Stimulated activated CD8-positive, alpha-beta memory T cell treated with anti-CD3 and anti-CD28 coated beads, Interleukin-4, amount 100 ng/mL, for 24 hours (primary cell): ENCODE measurements at regions not wholly inside any gene's neighbourhood (a gene's known extent, or its start where the extent isn't known, plus 50 kb on each side); places are given as distances from the start of the nearest gene placed in this dataset.

ENCODE experiments used
- DNase-seq: peaks from one replicate; pipeline ENCODE4 v3.0.0-alpha.2; 2020; ENCODE audit warnings: low read depth

DNA sequence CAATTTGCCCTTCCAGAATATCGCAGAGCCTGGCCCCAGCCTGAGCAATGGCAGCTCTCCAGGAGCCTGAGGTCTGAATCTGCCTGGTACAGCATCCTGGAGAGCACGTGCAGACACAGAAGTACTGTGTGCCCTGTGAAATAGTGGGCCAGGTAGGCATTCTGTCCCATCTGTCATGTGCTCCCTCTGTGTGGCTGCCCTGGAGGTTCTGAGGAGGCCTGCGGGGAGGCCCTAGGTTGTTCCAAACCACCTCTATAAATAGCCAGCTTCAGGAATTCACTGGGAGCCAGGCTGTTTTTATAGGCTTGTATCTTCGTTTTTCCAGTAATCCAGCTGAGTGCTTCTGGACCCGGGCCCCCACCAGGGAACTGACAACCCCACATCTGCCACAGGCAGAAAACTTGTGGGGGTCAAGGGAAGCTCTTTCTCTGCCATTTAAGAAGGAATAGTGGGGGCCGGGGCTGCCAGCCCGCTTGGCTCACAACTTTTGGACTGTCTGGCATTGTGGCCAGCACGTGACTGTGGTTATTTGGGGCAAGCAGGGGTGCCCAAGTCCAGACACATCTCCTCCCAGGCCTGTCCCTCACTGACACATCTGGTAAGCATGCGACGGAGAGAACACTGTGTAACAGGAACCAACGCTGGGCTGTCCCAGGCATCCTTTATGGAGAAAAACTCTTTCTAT lies 356.3 kb upstream of the TNRC6C start:
- no peak for DNase-seq

DNA sequence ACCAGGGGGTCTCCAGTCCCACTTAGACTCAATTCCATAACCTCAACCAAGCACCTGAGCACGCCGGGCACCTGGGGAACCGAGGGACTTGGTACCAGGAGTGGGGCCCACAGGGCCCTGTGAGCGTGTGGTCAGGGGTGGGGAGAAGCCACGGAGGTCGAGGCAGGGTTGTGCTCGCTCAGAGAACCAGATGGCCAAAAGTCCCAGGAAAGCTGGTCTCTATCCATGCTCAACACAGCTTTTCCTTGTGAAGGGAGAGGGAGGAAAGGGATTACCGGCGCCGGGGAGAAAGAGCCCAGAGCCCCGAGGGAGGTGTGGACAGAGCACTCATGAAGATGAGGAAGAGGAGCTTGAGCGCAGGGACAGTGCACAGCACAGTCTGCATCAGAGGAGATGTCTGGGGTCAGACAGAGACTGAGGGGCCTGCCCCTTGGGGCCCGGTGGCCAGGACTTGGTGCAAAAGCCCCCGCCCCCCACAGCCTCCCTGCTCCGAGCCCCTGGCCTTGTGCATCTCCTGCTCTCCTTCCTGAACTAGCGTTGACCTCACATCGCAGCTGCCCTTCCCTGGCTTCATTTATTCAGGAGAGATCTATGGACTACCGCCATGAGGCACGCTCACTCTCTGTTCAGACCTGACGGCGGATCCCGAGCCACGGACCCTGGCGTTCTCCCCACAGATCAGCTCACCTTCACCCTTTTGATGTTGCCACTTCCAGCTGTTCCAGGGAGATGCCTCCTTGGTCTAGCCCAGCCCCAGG lies 355.4 kb upstream of the TNRC6C start:
- DNase-seq = no peak

DNA sequence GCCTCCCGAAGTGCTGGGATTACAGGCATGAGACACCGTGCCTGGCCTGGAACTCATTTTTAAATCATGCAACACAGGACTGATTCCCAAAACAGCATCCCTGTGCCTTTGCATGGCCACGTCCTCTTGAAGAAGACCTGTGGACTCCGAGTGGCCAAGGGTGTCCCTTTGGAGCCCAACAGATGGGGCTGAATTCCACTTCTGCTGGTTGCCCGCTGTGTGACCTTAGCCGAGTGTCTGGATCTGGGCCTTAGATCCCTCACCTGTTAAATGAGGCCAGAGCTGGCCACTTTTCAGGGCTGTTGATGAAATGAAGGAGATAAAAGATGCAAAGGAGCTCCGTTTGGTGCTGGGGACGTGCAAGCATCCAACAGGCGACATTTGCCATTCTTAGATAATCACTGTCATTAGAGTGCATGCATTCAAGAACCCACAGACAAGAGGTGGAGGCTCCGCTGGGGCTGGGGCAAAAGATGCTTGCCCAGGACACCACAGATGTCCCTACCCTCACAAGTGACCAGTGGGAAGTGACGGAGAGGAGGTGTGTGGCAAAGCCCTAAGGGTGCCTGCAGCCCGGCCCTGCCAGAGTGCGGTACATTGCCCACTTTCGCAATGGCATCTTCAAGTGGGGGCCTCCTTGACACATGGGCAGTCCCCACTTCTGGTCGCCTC lies 354.1 kb upstream of the TNRC6C start:
- no peak for DNase-seq

DNA sequence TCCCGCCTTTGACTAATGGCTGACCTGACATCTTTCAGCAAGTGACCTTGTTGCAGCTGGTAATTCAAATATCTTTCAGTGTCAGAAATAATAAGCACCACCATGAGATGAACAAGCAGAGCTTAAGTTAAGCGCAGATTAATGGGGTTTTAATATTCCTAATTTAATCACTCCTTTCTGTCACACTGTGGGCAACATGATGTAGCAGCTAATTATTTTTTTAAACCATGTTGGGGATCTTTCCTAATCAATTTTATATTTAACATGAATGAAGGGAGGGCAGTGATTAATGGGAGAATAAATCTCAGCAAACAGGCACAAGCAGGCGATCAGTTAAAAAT lies 353.6 kb upstream of the TNRC6C start:
- DNase-seq = no peak

DNA sequence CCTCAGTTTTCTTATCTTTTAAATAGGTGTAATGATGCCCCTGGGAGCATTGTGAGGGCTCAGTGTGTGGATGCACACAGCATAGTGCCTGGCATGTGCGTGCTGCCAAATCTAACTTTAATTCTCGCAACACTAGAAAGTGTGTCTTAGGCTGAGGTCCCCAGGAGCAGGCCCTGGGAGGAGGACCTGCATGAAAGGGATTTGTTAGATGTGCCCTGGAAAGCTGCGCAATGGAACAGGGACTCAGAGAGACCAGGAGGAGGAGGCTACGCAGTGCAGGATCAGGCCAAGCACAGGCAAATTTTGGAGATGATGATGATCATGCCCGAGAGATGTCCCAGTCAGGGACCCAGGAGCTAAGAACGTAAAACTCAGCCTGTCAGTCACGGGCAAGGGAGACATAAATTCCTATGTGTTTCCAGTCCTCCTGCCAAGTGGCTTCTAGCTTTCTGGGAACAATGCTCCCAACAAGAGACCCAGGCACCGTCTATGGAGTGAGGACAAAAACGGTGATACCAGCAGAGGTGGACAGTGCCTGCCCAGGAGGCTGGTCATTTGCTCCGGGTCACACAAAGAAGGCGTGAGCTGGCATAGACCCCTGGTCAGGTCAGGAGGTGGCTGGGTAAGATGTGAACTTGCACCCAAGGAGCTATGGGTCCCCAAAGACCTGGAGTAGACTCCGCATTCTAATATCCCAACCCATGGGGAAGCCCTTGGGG lies 352.2 kb upstream of the TNRC6C start:
- no peak for DNase-seq

DNA sequence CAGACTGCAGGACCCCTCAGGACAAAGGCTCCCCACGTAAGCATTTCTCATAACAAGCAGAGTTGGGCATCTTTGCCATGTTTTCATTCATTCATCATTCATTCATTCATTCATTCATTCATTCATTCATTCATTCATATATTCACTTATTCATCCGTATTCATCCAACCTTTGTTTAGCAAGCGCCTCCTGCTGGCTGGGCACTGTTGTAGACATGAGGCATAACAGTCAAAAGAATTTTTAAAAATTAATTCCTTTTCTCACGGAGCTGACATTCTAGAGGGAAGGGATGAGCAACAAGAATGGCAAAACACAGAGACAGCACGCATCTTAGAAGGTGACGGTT lies 351.7 kb upstream of the TNRC6C start:
- no peak for DNase-seq

DNA sequence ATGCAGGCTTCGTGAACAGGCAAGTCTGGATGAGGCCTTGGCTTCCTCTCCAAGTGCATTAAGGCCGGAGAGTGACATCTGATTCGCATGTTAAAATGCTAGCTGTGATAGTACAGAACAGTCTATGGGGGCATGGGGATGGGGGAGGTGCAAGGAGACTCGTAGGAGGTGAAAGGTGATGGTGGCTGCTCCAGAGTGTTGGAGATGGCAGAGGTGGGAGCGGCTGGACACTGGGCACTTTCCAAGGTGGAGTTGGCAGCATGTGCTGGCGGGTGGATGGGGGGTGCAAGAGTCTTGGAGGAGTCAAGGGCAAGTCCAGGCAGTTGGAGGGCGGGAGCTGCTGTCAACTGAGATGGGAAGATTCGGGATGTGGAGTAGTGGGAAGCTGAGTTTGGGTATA lies 350.9 kb upstream of the TNRC6C start:
- DNase-seq = no peak

DNA sequence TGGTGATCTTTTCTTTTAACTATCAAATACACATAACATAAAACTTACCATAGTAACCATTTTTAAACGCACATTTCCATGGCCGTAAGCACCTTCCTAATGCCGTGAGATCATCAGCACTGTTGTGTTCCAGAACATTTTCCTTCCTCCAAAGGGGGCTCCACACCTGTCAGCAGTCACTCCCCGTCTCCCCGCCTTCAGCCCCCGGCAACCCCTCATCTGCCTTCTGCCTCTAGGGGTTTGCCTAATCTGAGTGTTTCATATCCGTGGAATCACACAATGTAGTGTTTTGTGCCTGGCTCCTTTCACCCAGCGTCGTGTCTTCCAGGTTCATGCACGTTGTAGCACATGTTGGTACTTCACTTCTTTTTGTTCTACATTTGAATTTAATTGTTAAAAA lies 350.1 kb upstream of the TNRC6C start:
- no peak for DNase-seq

DNA sequence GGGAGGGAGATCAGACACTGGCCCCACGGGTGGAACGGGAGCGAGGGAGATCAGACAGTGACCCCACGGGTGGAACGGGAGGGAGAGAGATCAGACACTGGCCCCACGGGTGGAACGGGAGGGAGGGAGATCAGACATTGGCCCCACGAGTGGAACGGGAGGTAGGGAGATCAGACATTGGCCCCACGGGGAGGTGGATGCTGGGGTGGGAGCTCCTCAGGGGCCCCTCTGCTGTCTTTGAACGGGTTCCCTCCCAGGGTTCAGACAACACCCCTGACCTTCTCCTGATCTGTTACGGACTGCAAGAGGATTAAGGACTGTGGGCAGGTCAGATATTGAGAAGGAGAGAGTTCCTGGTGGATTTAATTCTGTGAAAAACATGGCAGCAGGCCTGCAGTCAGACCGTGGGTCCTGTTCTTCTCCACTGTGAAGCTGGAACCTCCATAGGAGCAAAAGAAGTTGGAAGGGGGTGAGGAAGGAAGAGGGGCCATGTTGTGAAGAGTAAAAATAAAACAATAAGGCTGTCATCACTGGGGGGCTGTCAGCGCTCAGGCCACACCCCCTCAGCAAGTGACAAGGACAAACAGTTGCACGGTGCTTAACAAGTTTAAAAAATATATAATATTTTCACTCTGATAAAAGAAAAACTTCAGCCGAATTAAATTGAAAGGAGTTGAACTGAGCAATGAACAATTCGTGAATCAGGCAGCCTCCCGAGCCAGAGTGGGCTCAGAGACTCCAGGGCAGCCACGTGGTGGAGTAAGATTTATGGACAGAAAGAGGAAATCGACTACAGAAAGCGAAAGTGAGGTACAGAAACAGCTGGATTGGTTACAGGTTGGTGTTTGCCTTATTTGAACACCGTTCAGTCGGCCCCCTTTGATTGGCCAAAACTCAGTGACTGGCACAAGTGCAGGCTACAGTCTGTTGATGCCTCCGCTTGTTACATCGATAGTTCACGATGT lies 348.7 kb upstream of the TNRC6C start:
- DNase-seq = peak; percentile 29

DNA sequence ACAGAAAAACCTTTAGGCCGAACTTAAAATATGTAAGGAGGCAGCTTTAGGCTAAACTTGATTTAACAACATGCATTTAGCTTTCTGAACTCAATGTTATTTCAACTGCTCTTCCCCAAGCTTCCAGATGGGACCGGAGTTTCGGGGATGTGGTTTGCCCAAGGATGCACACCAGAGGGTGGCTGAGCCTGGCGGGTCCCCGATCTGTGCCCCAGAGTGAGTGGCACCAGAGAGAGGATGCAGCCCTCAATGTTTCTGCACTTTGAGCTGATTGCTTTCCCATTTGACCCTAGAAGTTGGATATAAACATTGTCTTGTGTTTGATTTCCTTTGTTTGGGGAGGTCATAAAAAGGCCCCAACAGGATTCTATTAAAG lies 348.0 kb upstream of the TNRC6C start:
- DNase-seq = no peak

DNA sequence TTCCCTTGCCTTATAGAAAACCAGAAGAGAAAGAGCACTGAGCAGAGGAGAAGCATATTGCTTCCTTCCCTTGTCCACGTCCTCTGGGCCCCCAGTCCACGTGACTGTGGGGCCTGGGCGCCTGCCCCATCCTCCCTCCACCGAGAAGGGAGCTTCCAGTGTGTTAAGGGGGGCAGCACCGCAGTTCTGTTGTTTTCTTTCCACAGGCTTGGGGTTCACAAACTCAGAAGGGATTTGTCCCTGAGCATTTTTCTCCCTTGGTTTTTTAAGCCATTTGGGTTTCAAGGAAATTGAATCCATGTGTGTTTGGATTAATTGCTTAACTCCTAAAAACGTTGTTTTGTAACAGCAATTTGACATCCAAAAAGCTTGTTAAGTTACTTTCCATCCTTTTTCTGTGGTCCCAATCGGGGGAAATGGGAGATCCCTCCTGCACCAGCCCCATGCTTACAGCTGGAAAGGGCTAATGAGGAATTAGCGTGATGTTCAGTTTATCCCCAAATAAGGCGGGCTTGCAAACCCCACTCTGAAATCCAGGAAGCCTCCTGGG lies 347.5 kb upstream of the TNRC6C start:
- no peak for DNase-seq

DNA sequence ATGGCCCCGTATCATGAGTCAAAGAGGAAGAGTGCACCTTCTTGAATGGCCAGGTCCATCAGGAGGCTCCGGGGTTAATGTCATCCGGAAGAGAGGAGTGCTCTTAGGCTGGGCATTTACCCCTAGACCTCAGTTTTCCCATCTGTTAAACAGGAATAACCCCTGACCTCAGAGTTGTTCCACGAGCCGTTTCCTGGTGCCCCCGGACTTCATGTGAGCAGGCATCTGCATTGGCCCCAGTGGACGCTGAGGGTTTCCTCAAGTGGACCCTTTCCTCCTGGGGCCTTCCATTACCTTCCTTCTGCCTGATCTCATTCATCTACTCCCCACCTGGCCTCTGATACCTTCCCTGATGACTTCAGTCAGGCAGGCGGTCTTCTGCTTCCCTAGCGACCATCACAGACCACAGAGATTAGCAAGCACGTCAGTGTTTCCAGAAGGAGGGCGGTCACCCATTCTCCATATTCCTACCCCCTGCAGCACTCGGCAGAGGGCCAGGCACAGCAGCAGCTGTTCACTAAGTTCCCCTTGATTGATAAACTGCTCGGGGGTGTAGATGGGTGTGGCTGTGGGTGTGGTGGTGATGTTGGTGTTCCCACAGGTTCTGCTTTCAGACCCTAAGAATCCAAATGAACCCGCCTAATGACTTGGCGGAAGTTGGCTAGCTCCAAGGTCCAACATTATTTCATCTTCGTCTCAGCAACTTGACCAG lies 346.6 kb upstream of the TNRC6C start:
- no peak for DNase-seq

DNA sequence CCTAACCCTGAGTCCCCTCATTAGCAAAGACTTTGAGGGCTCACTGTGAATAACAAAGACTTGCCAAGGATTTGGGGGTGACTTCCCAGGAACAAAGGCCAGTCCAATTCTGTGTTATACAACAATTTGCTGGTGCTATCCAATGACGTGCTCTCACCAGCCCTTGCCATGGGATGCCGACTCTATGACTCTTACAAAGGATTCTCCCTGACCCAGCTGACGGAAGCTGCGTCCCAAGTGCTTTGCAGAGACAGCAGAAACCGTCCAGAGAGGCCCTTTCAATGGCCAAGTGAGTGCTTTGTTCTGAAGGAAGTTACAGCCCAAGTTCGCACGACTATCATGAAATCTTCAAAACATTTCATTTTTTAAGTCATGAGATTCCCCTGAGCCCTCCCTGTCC lies 345.3 kb upstream of the TNRC6C start:
- no peak for DNase-seq

DNA sequence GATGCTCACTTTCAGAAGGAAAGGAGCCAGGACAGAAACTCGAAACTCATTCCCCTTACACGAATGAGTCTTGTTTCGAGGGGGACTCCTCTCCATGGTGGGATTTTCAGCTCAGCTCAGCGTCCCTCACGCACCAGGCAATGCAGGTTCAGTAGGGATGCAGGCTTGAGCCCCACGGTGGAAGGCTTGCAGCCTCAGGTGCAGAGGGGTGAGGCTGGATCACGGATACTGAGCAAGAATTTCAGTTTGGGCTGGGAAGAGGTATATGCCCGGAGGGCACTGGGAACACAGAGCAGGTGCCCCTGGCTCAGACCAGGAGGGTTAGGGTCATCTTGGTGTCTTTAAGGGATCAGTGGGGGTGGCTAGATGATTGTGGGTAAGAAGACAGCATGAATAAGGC lies 344.9 kb upstream of the TNRC6C start:
- no peak for DNase-seq

DNA sequence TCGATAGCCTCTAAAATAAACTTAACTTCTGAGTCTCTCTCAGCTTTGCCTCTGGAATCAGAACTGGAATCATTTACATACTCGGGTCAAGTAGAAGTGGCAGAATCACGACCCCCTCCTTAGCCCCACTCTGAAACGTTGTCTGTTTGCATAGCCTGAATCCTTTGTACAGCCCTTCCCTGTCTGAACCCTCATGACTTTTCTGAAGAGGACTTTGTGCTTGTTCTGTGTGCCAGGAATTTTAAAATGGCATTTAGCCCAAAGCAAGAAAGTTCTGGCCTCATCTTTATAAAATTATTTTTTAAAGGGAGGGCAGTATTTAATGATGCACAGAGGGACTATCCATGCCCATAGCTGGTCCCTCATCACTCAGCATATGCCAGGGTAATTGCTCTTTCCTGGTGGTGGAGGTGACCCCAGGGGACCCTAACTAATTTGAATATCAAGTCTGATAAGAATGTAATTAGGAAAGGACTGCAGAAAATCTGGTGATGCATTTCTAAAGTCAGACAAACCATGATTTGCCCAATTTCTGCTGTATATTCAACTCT lies 342.7 kb upstream of the TNRC6C start:
- DNase-seq = no peak

DNA sequence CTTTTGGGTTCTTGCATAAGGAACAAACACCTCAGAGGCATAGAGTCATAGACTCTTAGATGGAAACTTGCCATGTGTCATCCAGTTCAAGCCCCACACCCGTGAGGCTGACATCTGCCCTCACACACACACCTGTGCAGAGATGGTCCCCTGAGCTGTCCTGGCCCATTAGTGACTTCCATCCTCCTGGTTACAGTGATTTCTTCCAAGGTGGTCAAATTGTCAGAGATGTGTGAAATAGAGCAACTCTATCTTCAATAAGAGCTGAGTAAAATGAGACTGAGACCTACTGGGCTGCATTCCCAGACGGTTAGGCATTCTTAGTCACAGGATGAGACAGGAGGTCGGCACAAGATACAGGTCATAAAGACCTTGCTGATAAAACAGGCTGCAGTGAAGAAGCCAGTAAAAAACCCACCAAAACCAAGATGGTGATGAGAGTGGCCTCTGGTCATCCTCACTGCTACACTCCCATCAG lies 342.2 kb upstream of the TNRC6C start:
- no peak for DNase-seq

DNA sequence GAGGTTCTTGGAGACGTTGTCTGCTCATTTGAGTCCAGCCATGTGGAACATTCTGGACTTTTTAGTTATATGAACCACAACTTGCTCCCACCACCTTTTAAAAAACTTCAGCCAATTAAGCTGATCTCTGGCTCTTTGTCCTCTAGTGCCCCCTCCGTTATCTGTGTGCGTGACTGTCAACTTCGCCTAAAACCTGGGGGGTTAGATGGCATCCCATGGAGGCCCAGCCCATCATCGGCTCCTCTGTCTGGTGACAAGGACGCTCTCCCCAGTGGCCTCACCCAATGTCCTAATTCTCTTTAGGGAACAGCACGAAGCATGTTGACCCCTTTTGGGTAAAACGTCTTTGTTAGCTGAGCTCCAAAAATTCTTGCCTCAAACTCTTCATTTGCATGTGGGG lies 341.0 kb upstream of the TNRC6C start:
- no peak for DNase-seq

DNA sequence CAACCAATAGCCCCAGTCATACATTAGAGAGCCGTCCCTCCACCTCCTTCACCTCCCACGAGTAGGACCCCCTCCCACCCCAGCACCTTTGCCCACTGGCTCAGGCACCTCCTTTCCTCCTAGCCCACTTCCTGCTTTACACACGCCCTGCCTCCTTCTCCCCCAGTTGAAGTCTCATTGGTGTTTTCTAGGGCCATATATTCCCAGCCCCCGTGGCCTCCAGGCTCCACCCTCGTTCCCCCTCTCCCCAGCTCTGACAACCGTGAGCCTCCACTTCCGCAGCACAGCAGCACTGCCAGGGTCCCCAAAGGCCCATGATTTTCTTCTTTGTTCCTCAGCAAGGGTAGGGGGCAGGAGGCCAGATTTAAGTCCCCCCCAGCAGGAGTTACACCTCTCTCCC lies 340.3 kb upstream of the TNRC6C start:
- DNase-seq = no peak

DNA sequence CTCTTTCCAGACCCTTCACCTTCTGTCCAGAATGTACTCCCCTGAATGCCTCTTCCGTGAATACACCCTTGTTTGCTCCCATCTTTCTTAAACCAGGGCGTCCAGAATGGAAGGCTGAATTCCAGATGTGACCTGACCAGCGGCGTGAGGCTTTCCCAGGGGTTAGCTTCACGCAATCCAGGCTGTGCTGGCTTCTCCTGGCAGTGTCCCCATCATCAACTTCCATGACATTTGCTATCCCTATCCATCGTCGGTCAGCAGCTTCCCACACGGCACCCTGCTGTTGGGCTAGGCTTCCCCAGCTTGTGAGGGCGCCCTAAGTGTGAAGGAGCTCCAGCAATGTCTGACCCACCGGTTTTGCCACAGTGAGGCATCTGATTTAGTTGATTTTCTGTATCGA lies 339.8 kb upstream of the TNRC6C start:
- no peak for DNase-seq

DNA sequence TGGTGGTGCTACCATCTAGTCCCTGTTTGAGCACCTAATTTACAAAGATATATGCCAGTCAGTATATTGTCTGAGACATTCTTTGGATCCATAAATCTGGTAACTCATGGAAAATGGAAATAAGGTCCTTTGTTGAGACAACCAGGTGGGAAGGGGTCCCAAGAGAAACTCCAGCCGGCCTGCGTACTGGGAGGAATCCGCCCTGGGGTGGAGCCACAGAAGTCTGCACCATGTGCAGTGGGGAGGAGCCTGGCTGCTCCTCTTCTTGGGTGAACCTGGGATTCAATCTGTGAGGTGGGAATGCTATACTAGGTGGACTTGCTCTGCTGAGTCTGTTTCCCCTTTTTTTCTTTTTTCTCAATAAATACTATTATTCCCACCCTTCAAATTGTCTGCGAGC lies 339.2 kb upstream of the TNRC6C start:
- no peak for DNase-seq
